Stimulated activated CD8-positive, alpha-beta memory T cell treated with anti-CD3 and anti-CD28 coated beads, Interleukin-4, amount 100 ng/mL, for 1 hour (primary cell): ENCODE measurements at regions not wholly inside any gene's neighbourhood (a gene's known extent, or its start where the extent isn't known, plus 50 kb on each side); places are given as distances from the start of the nearest gene placed in this dataset.

ENCODE experiments used
- DNase-seq, 2 donors: peaks; one replicate each; pipeline ENCODE4 v3.0.0-alpha.2; 2020; ENCODE audit warnings: low read depth in 2 of 2, low spot score in 1 of 2

DNA sequence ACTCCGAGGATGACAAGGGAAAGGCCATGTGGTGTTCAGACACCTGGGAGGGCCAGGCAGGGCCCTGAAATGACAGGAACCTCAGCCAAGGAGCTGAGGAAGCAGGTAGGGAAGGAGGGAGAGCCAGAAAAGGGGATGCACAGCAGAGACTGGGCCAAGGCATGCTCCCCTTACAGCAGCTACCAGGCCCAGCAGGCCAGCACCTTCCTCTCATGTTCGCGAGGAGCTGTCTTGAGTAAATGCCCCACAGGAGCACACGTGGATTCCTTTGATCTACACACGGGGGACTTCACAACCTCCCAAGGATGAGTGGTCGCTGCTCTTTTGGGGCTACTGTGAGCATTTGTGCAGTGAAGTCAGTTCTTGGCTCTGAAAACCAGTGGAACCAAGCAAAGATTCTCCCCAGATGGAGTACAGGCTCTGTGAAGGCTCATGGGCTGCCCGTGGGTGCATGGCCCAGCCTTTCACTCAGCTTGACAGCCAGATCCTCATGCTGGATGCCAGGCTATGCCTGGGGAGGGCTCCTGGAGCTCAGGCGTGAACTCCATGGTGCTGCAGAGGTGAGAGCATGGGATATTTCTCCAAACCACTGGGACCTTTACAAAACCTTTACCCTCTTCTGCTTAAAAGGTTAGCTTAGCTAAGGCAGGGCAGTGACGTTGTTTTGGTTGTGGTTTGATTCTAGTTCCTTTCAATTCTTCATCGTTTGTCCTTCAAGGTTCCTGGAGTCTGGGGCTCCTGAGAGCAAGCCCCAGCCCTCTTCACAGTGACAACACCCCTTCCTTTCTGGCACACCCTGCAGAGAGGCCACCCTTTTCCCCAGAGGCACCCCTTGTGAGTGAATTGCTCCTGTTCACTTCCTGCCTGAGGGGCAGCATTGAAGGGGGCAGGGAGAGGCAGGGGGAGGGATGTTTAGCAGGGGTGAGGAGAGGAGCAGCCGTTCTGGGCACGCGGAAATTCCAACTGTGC, 74.2 kb upstream of the ZPBP start:
- no peak for DNase-seq

DNA sequence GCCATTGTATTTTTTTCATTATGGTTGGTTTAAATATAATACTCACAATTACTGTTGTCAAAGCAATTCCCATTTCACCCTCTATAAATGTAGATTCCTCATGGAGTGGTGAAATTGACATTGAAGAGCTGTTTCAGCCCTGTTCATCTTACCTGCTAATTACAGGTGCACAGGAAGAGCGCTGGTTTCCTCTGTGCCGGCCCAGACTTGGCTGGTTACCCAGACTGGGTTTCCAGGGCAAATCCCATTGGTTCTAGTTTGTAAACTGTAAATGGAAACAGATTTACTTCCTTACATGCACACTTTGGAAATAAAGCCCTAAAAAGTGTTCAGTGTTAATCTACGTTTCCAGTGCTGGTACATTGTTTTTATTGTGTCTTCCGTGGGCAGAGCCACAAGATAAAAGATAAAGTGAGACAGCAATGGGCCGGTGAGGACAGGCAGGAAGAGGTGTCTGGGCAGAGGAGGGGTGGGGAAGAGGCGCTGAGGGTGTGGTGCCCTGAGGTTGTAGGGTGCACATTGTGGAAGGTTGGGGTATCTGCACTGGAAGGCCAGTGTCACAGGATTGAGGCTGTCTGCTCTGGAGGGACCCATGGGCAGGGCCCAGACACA, 71.6 kb upstream of the ZPBP start:
- DNase-seq = no peak

- no peak for DNase-seq
These were observed 67.2 kb upstream of the ZPBP start for GRCh38 chr7:50160206-50160605.

- no peak for DNase-seq
These were observed 66.1 kb upstream of the ZPBP start for GRCh38 chr7:50159154-50159553.

DNA sequence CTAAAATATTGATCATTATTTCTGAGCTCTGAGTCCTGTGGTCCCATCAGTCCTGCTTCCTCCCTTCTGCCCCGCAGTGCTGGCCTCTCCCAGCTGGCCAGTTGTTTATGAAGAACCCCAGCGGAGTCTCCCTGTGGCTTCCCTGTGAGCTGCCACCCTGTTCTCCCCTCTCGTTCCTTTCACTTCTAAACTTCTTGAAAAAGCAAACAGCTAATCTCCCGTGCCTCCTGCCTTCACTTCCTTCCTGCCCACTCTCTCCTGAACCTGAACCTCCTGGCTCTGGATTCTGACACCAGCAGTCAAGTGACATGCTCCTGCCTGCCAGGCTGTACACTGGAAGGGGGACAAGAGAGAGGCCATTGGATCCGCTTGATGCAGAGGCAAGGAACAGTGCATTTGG, 63.7 kb upstream of the ZPBP start:
- DNase-seq = no peak

GRCh38 chr7:50156163-50156562, 63.1 kb upstream of the ZPBP start:
- no peak for DNase-seq

GRCh38 chr7:50155755-50156154, 62.7 kb upstream of the ZPBP start:
- DNase-seq = no peak

GRCh38 chr7:50153995-50154394, 60.9 kb upstream of the ZPBP start:
- DNase-seq = no peak

GRCh38 chr7:50153148-50153547, 60.1 kb upstream of the ZPBP start:
- DNase-seq = no peak

DNA sequence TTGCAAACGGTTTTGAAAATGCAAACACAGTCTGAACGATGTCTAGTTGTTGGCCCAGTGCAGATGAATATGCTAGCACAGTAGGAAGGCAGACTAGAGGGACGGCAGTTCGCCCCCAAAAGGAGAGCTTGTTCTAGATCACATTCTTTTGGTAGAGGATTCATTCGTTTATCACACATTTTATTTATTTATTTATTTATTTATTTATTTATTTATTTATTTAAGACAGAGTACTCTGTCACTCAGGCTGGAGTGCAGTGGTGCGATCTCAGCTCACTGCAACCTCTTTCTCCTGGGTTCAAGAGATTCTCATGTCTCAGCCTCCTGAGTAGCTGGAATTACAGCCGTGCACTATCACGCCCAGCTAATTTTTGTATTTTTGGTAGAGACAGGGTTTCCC, 59.4 kb upstream of the ZPBP start:
- no peak for DNase-seq

GRCh38 chr7:50151661-50152060, 58.6 kb upstream of the ZPBP start:
- DNase-seq = no peak

GRCh38 chr7:50151001-50151400, 58.0 kb upstream of the ZPBP start:
- DNase-seq = no peak

DNA sequence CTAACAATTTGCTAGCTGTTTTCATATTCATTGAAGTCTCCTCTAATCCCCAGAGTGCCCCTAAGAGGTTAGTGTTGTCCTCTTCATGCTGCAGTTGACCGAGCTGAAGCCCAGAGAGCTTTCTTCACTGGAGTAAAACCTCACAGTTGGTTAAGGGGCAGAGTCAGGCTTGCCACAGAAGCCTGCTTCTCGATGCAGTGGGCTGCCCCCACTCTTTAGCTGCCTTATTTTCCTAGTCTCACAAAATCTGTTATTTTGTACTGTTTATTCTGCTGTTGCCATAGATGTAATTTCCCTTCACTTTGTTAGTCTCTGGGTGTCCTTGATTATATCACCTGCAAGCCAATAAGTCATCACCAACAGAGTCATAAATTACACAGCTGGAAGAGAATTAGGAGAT, 56.3 kb upstream of the ZPBP start:
- DNase-seq = no peak

DNA sequence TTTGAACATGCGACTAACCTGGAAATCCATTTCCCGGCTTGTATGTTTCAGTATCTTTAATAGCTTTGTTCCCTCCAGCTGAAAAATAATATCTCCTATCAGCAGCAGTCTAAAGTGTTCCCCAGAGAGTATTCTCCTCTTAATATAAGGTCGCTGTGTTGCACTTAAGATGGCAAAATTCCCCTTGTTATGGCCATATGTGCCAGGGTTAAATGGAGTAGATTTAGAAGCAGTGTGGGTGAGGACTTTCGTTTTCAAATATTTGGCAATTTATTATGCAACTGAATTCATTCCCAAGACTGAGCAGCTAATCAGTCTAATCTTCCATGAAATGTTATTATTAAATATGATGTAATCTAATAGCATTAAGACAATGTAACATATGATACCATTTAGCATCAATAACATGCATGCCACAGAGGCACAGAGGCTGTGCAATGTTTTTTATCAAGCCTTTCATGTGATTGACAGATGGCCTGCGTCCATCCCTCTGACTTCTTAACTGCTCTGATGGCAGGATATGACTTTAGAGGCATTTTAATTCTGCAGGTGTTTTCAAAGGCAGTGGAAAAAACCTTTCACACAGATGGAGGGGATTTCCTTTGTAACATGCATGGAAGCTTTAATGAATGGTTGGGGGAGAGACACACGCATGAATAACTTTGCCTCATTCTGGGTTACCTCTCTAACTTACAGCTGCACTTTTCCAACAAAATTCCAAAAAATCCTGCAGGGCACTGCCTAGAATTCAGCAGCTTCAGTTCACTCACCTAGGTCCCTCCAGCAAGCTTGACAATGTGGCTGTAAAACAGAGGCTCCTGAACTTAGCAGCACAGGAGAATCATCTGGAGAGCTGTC, 55.1 kb upstream of the ZPBP start:
- DNase-seq = no peak

- DNase-seq = no peak
These were observed 53.6 kb upstream of the ZPBP start for GRCh38 chr7:50146692-50147091.

DNA sequence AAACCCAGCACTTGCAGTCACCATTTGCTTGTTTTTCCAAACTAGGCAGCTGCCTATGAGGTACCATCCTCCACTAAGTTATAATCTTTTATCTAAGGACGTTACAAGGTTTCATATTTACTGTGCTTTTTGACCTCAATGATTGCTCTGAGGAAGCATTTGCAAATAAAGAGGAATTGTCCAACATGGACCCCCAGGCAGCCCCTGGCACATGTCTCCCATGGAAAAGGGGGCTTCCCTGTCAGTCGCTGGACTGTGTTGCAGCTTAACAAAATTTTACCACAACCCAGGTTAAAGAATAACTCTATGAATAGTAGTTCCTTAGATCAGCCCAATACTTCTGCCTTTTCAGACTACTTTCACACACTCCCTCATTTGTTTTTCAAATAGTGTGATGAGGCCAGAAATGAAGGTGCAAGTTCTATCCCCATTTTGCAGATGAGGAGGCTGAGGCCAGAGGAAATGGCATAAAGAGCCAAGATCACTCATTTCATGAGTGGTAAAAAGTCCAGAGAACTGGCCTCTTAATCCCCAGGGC, 52.8 kb upstream of the ZPBP start:
- no peak for DNase-seq

- no peak for DNase-seq
These were observed 52.2 kb upstream of the ZPBP start for GRCh38 chr7:50145226-50145625.
